Immature natural killer cell (primary cell): ENCODE measurements at regions not wholly inside any gene's neighbourhood (a gene's known extent, or its start where the extent isn't known, plus 50 kb on each side); places are given as distances from the start of the nearest gene placed in this dataset.
"Not testable (repeated sequence)": the region's sequence is repeated elsewhere in the genome, so short reads cannot be mapped to it uniquely, and the experiment has no call there.

Source experiments
- DNase-seq, 3 donors: peaks; one replicate each; pipeline ENCODE4 v3.0.0; 2022; ENCODE audit warnings: mixed read lengths in 1 of 3
- H3K27ac Mint-ChIP-seq, 6 donors: one replicate each; pipeline ENCODE4 v1.8.0; 2020; ENCODE audit warnings: mixed read lengths in 6 of 6, mild to moderate bottlenecking in 5 of 6, inconsistent platforms in 4 of 6, moderate library complexity in 3 of 6
- H3K27me3 Mint-ChIP-seq, 3 donors: one replicate each; pipeline ENCODE4 v1.8.0; 2020 to 2021; ENCODE audit warnings: low read depth in 3 of 3, mild to moderate bottlenecking in 3 of 3, mixed read lengths in 3 of 3, moderate library complexity in 3 of 3, inconsistent platforms in 1 of 3
- H3K36me3 Mint-ChIP-seq, 3 donors: one replicate each; pipeline ENCODE4 v1.8.0; 2020; ENCODE audit warnings: mixed read lengths in 3 of 3, inconsistent platforms in 2 of 3, mild to moderate bottlenecking in 2 of 3
- H3K4me1 Mint-ChIP-seq, 2 donors: one replicate each; pipeline ENCODE4 v1.8.0; 2020; ENCODE audit warnings: inconsistent platforms in 2 of 2, mild to moderate bottlenecking in 2 of 2, mixed read lengths in 2 of 2, moderate library complexity in 1 of 2
- H3K4me3 Mint-ChIP-seq, 5 donors: one replicate each; pipeline ENCODE4 v1.8.0; 2020; ENCODE audit warnings: mild to moderate bottlenecking in 5 of 5, mixed read lengths in 5 of 5, inconsistent platforms in 3 of 5, moderate library complexity in 3 of 5
- H3K9me3 Mint-ChIP-seq, 6 donors: one replicate each; pipeline ENCODE4 v1.8.0; 2020; ENCODE audit warnings: mild to moderate bottlenecking in 6 of 6, mixed read lengths in 6 of 6, inconsistent platforms in 4 of 6, moderate library complexity in 3 of 6

DNA sequence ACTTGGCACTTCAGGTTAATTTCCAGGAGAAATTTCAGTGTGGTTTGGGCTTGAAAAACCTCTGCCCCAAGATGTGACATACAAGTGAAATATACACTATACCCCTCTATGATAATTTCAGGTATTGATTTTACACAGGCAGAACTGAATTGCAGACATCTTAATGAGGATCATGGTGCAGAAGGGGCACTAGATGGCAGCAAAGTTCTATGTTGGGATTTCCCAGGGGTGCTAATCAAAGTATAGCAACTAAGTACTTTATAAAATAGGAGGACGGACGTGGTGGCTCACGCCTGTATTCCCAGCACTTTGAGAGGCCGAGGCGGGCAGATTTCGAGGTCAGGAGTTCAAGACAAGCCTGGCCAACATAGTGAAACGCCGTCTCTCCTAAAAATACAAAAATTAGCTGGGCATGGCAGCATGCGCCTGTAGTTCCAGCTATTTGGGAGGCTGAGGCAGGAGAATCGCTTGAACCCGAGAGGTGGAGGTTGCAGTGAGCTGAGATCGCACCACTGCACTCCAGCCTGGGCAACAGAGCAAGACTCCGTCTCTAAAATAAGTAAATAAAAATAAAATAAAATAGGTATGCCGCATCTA lies 555.7 kb downstream of the ETS1 start:
- H3K4me1 Mint-ChIP-seq, H3K9me3 Mint-ChIP-seq, H3K4me3 Mint-ChIP-seq, H3K36me3 Mint-ChIP-seq, H3K27me3 Mint-ChIP-seq: not testable (repeated sequence)
- H3K27ac Mint-ChIP-seq, result peak overlapping the region in 1 of 6 donors; percentile 4
- peak; percentile 62 to 73 (median 70) for DNase-seq

DNA sequence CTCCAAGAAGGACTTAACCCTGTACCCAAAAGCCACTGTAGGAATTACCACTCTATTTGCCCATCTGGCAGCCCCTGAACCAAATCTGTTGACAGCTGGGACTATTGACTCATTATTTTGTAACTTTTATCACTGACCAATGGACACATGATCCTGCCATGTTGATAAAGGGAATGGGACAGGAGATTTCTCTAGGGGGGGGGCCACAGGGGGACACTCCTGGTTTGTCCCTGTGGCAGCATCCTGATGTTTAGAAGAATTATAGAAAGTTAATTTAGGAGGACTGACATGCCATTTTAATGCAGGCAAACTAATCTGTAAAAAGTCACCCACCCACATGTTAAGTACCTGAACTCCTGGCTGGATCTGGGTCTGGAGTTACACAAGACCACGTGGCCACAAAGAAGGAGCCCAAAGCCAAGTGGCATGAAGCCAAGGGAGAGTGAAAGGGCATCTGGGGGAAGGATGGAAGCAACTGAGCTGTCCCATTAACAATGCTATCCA lies 558.1 kb downstream of the ETS1 start:
- no peak for DNase-seq
- Mint-ChIP-seq H3K9me3 (no peaks in the 10 kb centered on the region), H3K27me3 (peaks cover 0 to 4% (median 3%) of the 10 kb centered on the region in 3 donors), H3K4me3 (no peak overlapping the region), H3K27ac (peak overlapping the region in 1 of 6 donors; percentile 66), H3K4me1 (peaks cover 3 to 5% of the 10 kb centered on the region in 2 donors), H3K36me3 (no peaks in the 10 kb centered on the region)

GRCh38 chr11:128026596-128026995 lies 560.8 kb downstream of the ETS1 start:
- no peaks in the 10 kb centered on the region for H3K36me3 Mint-ChIP-seq
- H3K4me3 Mint-ChIP-seq, result no peak overlapping the region
- peaks cover 2 to 4% (median 2%) of the 10 kb centered on the region in 3 donors for H3K27me3 Mint-ChIP-seq
- no peak overlapping the region for H3K27ac Mint-ChIP-seq
- peaks cover 2 to 3% of the 10 kb centered on the region in 2 donors for H3K4me1 Mint-ChIP-seq
- no peak for DNase-seq
- no peaks in the 10 kb centered on the region for H3K9me3 Mint-ChIP-seq

DNA sequence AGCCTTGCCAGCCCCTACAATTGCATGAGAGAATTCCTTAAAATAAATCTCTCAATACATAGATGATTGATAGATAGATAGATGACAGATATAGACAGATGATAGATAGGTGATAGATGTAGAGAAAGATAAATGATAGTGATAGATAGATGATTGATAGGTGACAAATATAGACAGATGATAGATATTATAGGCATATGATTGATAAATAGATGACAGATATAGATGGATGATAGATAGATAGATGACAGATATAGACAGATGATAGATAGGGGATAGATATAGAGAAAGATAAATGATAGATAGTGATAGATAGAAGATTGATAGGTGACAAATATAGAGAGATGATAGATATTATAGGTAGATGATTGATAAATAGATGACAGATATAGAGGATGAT lies 564.6 kb downstream of the ETS1 start:
- no peak overlapping the region for H3K27ac Mint-ChIP-seq
- H3K4me1 Mint-ChIP-seq, result no peaks in the 10 kb centered on the region
- H3K9me3 Mint-ChIP-seq, result no peaks in the 10 kb centered on the region
- no peaks in the 10 kb centered on the region for H3K36me3 Mint-ChIP-seq
- no peak for DNase-seq
- H3K4me3 Mint-ChIP-seq, result no peak overlapping the region
- peaks cover 2 to 4% (median 3%) of the 10 kb centered on the region in 3 donors for H3K27me3 Mint-ChIP-seq

GRCh38 chr11:128022007-128022368 lies 565.4 kb downstream of the ETS1 start:
- Mint-ChIP-seq H3K4me1 (no peaks in the 10 kb centered on the region), H3K9me3 (no peaks in the 10 kb centered on the region)

DNA sequence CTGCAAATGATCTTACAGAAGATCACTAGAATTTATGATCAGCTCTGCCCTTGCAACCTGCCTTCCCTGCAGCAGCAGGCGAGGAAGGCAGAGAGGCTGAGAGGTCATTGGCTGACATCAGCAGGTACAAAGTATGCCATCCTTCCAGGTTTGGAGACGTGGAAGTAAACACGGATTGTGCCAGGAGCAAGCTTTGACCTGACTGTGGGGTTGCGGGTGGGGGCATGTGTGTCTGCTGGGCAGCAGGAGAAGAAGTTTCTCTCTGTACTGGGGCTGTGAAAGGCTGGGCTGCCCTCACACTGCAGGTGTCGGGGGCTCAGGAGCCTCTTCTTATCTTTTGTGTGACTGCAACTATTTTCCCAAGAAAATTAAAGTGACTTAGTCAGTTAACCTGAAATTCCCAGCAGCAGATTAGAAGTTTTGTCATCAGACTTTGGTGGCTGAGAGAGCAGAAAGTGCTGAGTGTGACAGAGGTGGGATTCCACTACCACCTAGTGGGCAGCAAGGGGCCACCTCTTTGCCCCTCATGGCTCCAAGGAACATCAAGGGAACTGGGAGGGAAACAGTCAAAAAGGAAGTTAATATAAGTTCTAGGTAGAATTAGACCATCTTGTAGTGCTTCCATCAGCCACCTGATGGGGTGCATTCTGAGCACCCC lies 565.9 kb downstream of the ETS1 start:
- no peaks in the 10 kb centered on the region for H3K36me3 Mint-ChIP-seq
- no peak for DNase-seq
- no peak overlapping the region for H3K27ac Mint-ChIP-seq
- peaks cover 3 to 4% (median 3%) of the 10 kb centered on the region in 3 donors for H3K27me3 Mint-ChIP-seq
- H3K9me3 Mint-ChIP-seq, result no peaks in the 10 kb centered on the region
- H3K4me3 Mint-ChIP-seq, result no peak overlapping the region
- H3K4me1 Mint-ChIP-seq, result no peaks in the 10 kb centered on the region

More at GRCh38 chr11:128022007-128022368, 565.4 kb downstream of the ETS1 start:
- no peak for DNase-seq
- no peak overlapping the region for H3K4me3 Mint-ChIP-seq
- H3K27ac Mint-ChIP-seq, result no peak overlapping the region
- H3K27me3 Mint-ChIP-seq, result peaks cover 2 to 4% (median 3%) of the 10 kb centered on the region in 3 donors
- no peaks in the 10 kb centered on the region for H3K36me3 Mint-ChIP-seq

- H3K27me3 Mint-ChIP-seq, result peaks cover 3 to 6% (median 3%) of the 10 kb centered on the region in 3 donors
- H3K27ac Mint-ChIP-seq, result no peak overlapping the region
- no peaks in the 10 kb centered on the region for H3K36me3 Mint-ChIP-seq
- no peak for DNase-seq
- H3K9me3 Mint-ChIP-seq, result peaks cover 0 to 2% (median 0%) of the 10 kb centered on the region in 6 donors
- H3K4me1 Mint-ChIP-seq, result no peaks in the 10 kb centered on the region
- H3K4me3 Mint-ChIP-seq, result no peak overlapping the region
These were observed 568.7 kb downstream of the ETS1 start for GRCh38 chr11:128018692-128019091.

DNA sequence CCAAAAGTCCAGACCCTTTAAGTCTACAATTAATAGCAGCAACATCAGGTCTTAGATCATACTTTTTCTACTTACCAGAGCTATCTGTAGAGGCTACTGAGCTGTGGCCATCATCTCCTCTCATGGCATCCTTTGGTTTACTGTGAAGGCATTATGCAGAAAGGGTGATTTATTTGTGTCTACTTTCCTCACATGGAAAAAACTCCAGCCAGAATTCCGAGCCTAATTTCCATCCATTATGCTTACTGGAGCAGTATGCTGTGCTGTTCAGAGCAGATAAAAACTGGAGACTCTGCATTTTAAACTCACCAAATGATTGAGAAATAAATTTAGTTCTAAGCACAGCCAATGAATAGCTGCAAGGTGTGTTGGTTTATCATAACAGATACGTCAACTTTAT lies 581.8 kb downstream of the ETS1 start:
- DNase-seq, result no peak
- Mint-ChIP-seq H3K9me3 (peaks cover 14 to 24% (median 20%) of the 10 kb centered on the region in 6 donors), H3K4me1 (no peaks in the 10 kb centered on the region), H3K36me3 (peaks cover 4 to 19% (median 11%) of the 10 kb centered on the region in 3 donors), H3K27me3 (peaks cover 18 to 27% (median 26%) of the 10 kb centered on the region in 3 donors), H3K4me3 (no peak overlapping the region), H3K27ac (no peak overlapping the region)

GRCh38 chr11:127998421-127998820 lies 588.9 kb downstream of the ETS1 start:
- no peaks in the 10 kb centered on the region for H3K9me3 Mint-ChIP-seq
- H3K4me1 Mint-ChIP-seq, result no peaks in the 10 kb centered on the region
- H3K27ac Mint-ChIP-seq, result no peak overlapping the region
- no peaks in the 10 kb centered on the region for H3K36me3 Mint-ChIP-seq
- H3K27me3 Mint-ChIP-seq, result peaks cover 4 to 11% (median 11%) of the 10 kb centered on the region in 3 donors
- H3K4me3 Mint-ChIP-seq, result no peak overlapping the region
- no peak for DNase-seq

DNA sequence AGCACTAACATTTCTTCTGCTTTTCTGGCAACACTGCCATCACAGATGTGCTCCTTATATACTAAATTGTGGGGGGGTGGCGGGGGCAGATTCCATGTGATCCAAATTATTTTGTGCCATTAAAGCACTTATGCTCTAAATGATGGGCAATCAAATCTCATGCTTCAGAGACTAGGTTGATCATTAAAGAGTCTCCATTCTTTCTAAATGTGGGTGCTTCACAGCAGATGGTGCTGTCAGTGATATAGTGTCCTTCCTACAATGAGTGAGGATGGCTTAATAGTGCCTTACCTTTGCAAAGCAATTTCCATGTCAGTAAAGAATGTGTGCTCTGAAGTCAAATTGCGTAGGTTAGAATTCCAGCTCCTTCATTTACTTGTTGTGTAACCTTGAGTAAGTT lies 589.8 kb downstream of the ETS1 start:
- Mint-ChIP-seq H3K9me3 (no peaks in the 10 kb centered on the region), H3K27me3 (peaks cover 3 to 11% (median 11%) of the 10 kb centered on the region in 3 donors)

GRCh38 chr11:127996825-127997224 lies 590.5 kb downstream of the ETS1 start:
- peaks cover 0 to 12% (median 11%) of the 10 kb centered on the region in 3 donors for H3K27me3 Mint-ChIP-seq
- no peak for DNase-seq

More for the DNA sequence above, 589.8 kb downstream of the ETS1 start:
- Mint-ChIP-seq H3K36me3 (no peaks in the 10 kb centered on the region), H3K27ac (no peak overlapping the region), H3K4me3 (no peak overlapping the region), H3K4me1 (no peaks in the 10 kb centered on the region)
- no peak for DNase-seq

DNA sequence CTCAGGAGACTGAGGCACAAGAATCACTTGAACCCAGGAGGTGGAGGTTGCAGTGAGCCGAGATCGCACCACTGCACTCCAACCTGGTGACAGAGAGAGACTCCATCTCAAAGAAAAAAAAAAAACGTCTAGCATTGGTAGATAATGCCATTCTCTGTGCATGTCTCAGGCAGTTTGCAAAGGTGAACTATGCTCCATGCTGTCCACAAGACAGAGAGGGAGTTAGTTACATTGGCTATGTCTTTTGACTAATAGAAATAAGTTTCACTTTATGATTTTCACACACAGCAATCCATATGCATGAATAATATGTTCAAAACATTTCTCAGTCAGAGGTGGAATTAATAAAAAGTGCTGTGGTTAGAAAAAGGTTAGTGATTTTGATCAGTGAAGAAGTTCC lies 591.4 kb downstream of the ETS1 start:
- H3K27ac Mint-ChIP-seq, result no peak overlapping the region
- peaks cover 0 to 12% (median 12%) of the 10 kb centered on the region in 3 donors for H3K27me3 Mint-ChIP-seq
- H3K4me3 Mint-ChIP-seq, result no peak overlapping the region
- no peaks in the 10 kb centered on the region for H3K36me3 Mint-ChIP-seq
- H3K4me1 Mint-ChIP-seq, result no peaks in the 10 kb centered on the region
- H3K9me3 Mint-ChIP-seq, result no peaks in the 10 kb centered on the region
- DNase-seq, result no peak

More at GRCh38 chr11:127996825-127997224, 590.5 kb downstream of the ETS1 start:
- Mint-ChIP-seq H3K9me3 (no peaks in the 10 kb centered on the region), H3K36me3 (no peaks in the 10 kb centered on the region), H3K27ac (no peak overlapping the region), H3K4me3 (no peak overlapping the region), H3K4me1 (no peaks in the 10 kb centered on the region)

- no peaks in the 10 kb centered on the region for H3K9me3 Mint-ChIP-seq
- H3K27ac Mint-ChIP-seq, result no peak overlapping the region
- H3K27me3 Mint-ChIP-seq, result peaks cover 0 to 16% (median 15%) of the 10 kb centered on the region in 3 donors
- H3K4me1 Mint-ChIP-seq, result no peaks in the 10 kb centered on the region
- H3K4me3 Mint-ChIP-seq, result no peak overlapping the region
- DNase-seq, result no peak
- no peaks in the 10 kb centered on the region for H3K36me3 Mint-ChIP-seq
These were observed 592.6 kb downstream of the ETS1 start for GRCh38 chr11:127994736-127995135.

- H3K27me3 Mint-ChIP-seq, result peaks cover 0 to 16% (median 16%) of the 10 kb centered on the region in 3 donors
- no peak overlapping the region for H3K27ac Mint-ChIP-seq
- no peaks in the 10 kb centered on the region for H3K9me3 Mint-ChIP-seq
- H3K4me3 Mint-ChIP-seq, result no peak overlapping the region
- no peak for DNase-seq
- no peaks in the 10 kb centered on the region for H3K36me3 Mint-ChIP-seq
- H3K4me1 Mint-ChIP-seq, result no peaks in the 10 kb centered on the region
These were observed 593.6 kb downstream of the ETS1 start for GRCh38 chr11:127993788-127994187.
